NCI-H446 (cell line): ENCODE measurements at regions not wholly inside any gene's neighbourhood (a gene's known extent, or its start where the extent isn't known, plus 50 kb on each side); places are given as distances from the start of the nearest gene placed in this dataset.
"Not testable (repeated sequence)": the region's sequence is repeated elsewhere in the genome, so short reads cannot be mapped to it uniquely, and the experiment has no call there.

ENCODE experiments used
- DNase-seq, 2 experiments: peaks; one replicate each; lab custom pipeline; 2025; lab: John Stamatoyannopoulos, UW

GRCh38 chr5:179409806-179410205 is 64.5 kb upstream of the ADAMTS2 start:
- DNase-seq = no peak

GRCh38 chr5:179408611-179409010 is 63.4 kb upstream of the ADAMTS2 start:
- DNase-seq = no peak

GRCh38 chr5:179407191-179408175 is 62.2 kb upstream of the ADAMTS2 start:
- peak in 1 of 2 experiments; percentile 35 for DNase-seq

GRCh38 chr5:179406031-179406961 is 61.0 kb upstream of the ADAMTS2 start:
- DNase-seq = peak in 1 of 2 experiments; percentile 4

- no peak for DNase-seq
These were observed 60.3 kb upstream of the ADAMTS2 start for GRCh38 chr5:179405426-179406030.

GRCh38 chr5:179405054-179405416 is 59.8 kb upstream of the ADAMTS2 start:
- no peak for DNase-seq

- no peak for DNase-seq
These were observed 59.2 kb upstream of the ADAMTS2 start for GRCh38 chr5:179404321-179405053.

GRCh38 chr5:179403426-179404147 is 58.3 kb upstream of the ADAMTS2 start:
- DNase-seq = no peak

- not testable (repeated sequence) for DNase-seq
These were observed 55.2 kb upstream of the ADAMTS2 start for GRCh38 chr5:179400435-179400834.

- no peak for DNase-seq
These were observed 54.8 kb upstream of the ADAMTS2 start for GRCh38 chr5:179400020-179400419.

GRCh38 chr5:179399327-179399726 is 54.1 kb upstream of the ADAMTS2 start:
- not testable (repeated sequence) for DNase-seq

GRCh38 chr5:179397516-179397915 is 52.3 kb upstream of the ADAMTS2 start:
- DNase-seq = no peak
